ENCODE measurements at regions not wholly inside any gene's neighbourhood (a gene's known extent, or its start where the extent isn't known, plus 50 kb on each side); places are given as distances from the start of the nearest gene placed in this dataset.
A peak's percentile ranks its signal among the peaks of the same experiment; 100 is the strongest.
"Not testable (repeated sequence)": the region's sequence is repeated elsewhere in the genome, so short reads cannot be mapped to it uniquely, and the experiment has no call there.

- no peak for DNase-seq
Observed at GRCh38 chr11:22567759-22568158, 57.9 kb downstream of the FANCF start.

- no peak for DNase-seq
Observed at GRCh38 chr11:22566293-22566692, 59.3 kb downstream of the FANCF start.

DNA sequence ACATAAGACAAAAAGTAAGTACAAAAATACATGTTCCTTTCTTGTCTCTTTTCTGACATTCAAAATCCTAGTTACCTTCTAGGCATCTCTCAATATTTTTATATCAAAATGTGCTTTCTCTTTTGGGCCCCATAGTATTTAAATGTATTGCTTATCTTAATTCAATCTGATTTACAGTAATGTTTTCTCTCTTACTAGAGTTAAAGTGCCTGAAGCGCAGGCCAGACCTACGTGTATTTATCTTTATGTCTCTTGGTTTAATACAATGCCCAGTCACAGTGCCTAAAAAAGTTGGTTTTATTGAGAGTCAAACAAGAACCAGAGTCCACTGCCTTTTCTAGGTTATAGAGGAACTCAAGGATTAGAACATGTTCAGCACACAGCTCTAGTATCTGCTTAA is 64.3 kb downstream of the FANCF start:
- no peak for DNase-seq

- DNase-seq: peak; percentile 62
Observed at GRCh38 chr11:22559416-22559815, 66.2 kb downstream of the FANCF start.

GRCh38 chr11:22558664-22559063 is 67.0 kb downstream of the FANCF start:
- DNase-seq: peak; percentile 98

- peak; percentile 43 for DNase-seq
Observed at GRCh38 chr11:22556381-22556780, 69.2 kb downstream of the FANCF start.

GRCh38 chr11:22555881-22556280 is 69.7 kb downstream of the FANCF start:
- DNase-seq: no peak

GRCh38 chr11:22554221-22554620 is 71.4 kb downstream of the FANCF start:
- no peak for DNase-seq

- no peak for DNase-seq
Observed at GRCh38 chr11:22552885-22553284, 72.7 kb downstream of the FANCF start.

DNA sequence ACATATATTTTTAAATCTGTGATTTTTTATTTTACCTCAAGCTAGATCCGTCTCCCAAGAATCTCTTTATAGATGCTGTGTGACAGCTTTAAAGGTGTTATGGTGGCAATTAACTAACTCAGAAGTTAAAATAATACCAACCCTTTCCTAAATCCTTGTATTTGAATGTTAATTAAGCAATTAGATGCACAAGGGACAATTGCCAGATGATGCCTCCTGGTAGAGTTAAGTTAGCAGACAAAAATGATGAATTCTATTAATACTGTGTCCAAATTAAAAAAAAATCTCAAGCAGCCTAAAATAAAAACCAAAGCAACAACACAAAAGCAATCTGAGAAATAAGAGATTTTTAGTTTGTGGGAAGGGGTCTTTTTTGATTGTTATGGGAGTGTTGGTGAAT is 78.9 kb downstream of the FANCF start:
- DNase-seq: peak; percentile 52

- DNase-seq: no peak
Observed at GRCh38 chr11:22543261-22543660, 82.4 kb downstream of the FANCF start.

- peak; percentile 90 for DNase-seq
Observed at GRCh38 chr11:22539821-22540256, 85.8 kb downstream of the FANCF start.

- DNase-seq: no peak
Observed at GRCh38 chr11:22536071-22536470, 89.6 kb downstream of the FANCF start.

GRCh38 chr11:22528612-22529429 is 96.8 kb downstream of the FANCF start:
- DNase-seq: not testable (repeated sequence)

DNA sequence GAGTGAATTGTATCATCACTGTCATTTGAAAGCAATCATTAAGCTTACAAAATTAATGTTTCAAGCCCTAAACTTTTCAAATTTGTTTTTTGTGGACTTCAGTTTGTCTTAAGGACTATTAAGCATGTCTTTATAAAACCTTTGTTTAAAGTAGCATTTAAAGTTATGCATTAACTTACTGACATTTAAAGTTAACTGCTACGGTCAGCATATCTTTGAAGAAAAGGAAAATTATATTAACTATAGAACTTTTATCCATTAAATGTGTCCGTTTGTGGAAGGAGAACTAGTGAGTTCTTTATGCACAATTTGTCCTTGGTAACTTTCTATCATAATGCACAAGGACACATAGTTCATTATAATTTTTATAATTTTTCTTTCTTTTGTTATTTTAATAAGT is 103.4 kb downstream of the FANCF start:
- DNase-seq: no peak

DNA sequence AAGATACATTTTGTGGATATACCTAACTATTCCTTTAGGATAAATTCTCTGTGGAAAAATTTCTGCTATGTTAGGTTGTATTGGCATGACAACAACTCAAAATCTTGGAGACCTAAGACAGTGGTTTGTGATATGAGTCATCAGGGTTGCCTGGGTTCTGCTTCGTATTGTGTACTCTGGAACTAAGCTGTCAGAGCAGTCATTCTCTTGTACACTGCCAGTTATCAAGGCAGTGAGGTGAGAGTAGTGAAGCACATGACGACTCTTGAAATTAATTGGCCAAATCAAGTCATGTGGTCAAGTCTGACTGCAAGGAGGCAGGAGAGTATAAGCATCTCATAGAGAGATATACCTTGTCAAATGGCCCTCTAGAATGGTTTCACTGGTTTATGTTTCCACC is 104.4 kb downstream of the FANCF start:
- DNase-seq: peak; percentile 73

GRCh38 chr11:22520521-22520920 is 105.1 kb downstream of the FANCF start:
- DNase-seq: peak; percentile 47

DNA sequence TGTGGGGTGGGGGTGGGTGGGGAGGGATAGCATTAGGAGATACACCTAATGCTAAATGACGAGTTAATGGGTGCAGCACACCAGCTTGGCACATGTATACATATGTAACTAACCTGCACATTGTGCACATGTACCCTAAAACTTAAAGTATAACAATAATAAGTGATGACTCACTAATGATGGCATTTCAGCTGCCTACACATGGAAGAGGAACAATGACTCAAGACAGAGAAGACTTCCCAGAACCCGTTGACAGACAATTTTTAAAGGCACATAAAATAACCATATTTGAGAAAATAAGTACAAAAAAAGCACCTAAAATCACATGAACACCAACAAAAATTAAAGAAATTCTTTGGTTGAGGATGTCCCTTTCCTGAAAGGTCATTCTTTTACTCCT is 107.3 kb downstream of the FANCF start:
- DNase-seq: not testable (repeated sequence)

DNA sequence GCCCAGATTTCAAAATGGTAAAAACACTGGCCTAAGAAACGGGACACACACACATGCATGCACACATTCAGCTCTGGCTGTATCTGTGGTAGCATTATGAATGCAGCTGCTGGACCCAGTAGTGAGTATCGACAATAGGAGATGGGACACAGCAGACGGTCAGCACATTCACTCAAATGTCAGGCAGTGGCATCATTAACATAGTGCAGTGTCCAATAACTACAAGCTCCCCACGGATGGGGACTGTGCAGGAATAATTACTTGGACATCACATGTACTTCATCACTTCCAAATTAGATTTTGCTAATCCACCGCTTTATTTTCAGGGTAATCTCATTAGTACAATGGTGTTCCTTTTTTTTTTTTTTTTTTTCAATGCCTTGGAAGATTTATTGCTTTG is 109.5 kb downstream of the FANCF start:
- DNase-seq: peak; percentile 66

- DNase-seq: peak; percentile 62
Observed at GRCh38 chr11:22512457-22512856, 113.2 kb downstream of the FANCF start.

- peak; percentile 58 for DNase-seq
Observed at GRCh38 chr11:22510741-22511140, 114.9 kb downstream of the FANCF start.

- peak; percentile 73 for DNase-seq
Observed at GRCh38 chr11:22510010-22510409, 115.6 kb downstream of the FANCF start.

DNA sequence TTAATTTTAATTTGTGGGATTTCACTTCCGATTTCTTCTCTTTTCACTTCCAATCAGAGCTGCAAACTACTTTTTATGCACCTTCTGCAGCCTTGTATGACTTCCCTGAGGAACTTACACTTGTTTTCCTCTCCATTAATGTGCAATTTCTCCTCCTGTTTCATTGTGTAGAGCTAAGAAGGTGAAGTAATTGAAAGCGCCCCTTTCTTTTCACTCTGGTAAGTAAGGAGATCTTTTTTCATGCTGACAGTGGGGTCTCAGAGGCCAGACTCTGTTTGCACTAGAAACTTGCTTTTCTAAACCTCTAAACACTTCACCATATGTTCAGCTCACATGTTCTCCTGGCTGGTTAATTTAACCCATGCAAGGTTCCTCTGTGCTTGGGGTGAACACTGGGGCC is 117.0 kb downstream of the FANCF start:
- DNase-seq: peak; percentile 99

DNA sequence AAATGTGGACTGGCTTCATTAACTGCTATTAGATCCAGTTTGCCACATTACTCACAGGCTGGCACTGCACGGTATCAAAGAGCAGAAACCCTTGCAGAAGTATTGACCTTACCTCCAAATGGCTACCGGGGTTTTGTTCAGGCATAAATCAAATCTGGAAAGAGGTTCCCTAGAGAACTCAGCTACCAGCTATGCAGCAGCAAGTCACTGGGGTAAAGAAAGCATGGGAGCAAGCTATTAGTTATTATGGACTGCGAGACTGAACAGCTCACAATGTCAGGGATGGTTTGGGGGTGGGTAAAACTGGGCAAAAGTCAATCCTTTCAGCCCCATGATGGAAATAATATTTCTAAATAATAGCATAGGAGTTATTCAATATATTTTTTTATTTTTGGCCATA is 128.1 kb downstream of the FANCF start:
- no peak for DNase-seq

All from NCI-H69 (cell line).